GM23338 (cell line): ENCODE measurements at regions not wholly inside any gene's neighbourhood (a gene's known extent, or its start where the extent isn't known, plus 50 kb on each side); places are given as distances from the start of the nearest gene placed in this dataset.
"Not testable (repeated sequence)": the region's sequence is repeated elsewhere in the genome, so short reads cannot be mapped to it uniquely, and the experiment has no call there.

Source experiments
- ATAC-seq: fragments of 200-7000 bp; cut with Tn5 transposase; 3 replicates; pipeline ENCODE4 v1.9.1; 2020
- DNase-seq: peaks from one replicate; pipeline ENCODE4 v3.0.0-alpha.2; 2015; ENCODE audit warnings: low spot score
- H2AFZ ChIP-seq: fragments of 200-600 bp; sonication (generic); 2 replicates; pipeline ENCODE4 v1.8.0; 2016; ENCODE audit warnings: antibody characterized with exemption, mild to moderate bottlenecking, moderate library complexity
- H3F3A ChIP-seq: fragments of 200-600 bp; sonication (generic); replicated peaks from 2 replicates; pipeline ENCODE4 v1.8.0; 2017; ENCODE audit warnings: antibody characterized with exemption, mixed run types, low read depth
- H3K27ac ChIP-seq: fragments of 200-600 bp; sonication (generic); 2 replicates; pipeline ENCODE4 v1.6.1; 2016; ENCODE audit warnings: low read depth
- H3K27me3 ChIP-seq: fragments of 200-600 bp; sonication (generic); 2 replicates; pipeline ENCODE4 v1.8.0; 2016; ENCODE audit warnings: mild to moderate bottlenecking, mixed run types, moderate library complexity; ENCODE audit not compliant: insufficient read depth
- H3K36me3 ChIP-seq: fragments of 200-600 bp; sonication (generic); 2 replicates; pipeline ENCODE4 v1.8.0; 2016; ENCODE audit warnings: mild to moderate bottlenecking; ENCODE audit not compliant: insufficient read depth
- H3K4me1 ChIP-seq: fragments of 200-600 bp; sonication (generic); 2 replicates; pipeline ENCODE4 v1.8.0; 2016; ENCODE audit warnings: mild to moderate bottlenecking, moderate library complexity; ENCODE audit not compliant: insufficient read depth
- H3K4me2 ChIP-seq: fragments of 200-600 bp; sonication (generic); 2 replicates; pipeline ENCODE4 v1.7.1; 2017; ENCODE audit warnings: mixed run types
- H3K4me3 ChIP-seq: fragments of 200-600 bp; sonication (generic); 2 replicates; pipeline ENCODE4 v1.6.1; 2016; ENCODE audit warnings: mixed run types
- H3K79me2 ChIP-seq: fragments of 200-600 bp; sonication (generic); replicated peaks from 2 replicates; pipeline ENCODE4 v1.8.0; 2017; ENCODE audit warnings: mild to moderate bottlenecking; ENCODE audit not compliant: insufficient read depth
- H3K9me2 ChIP-seq: fragments of 200-600 bp; sonication (generic); 2 replicates; pipeline ENCODE4 v1.8.0; 2017; ENCODE audit not compliant: insufficient read depth
- H4K20me1 ChIP-seq: fragments of 200-600 bp; sonication (generic); replicated peaks from 2 replicates; pipeline ENCODE4 v1.8.0; 2017; ENCODE audit warnings: mild to moderate bottlenecking; ENCODE audit not compliant: insufficient read depth
- H3K27ac Mint-ChIP-seq: 2 replicates; pipeline ENCODE4 v1.8.0; 2020; ENCODE audit warnings: inconsistent platforms, mild to moderate bottlenecking, moderate library complexity, mixed read lengths
- H3K27me3 Mint-ChIP-seq: 3 replicates; pipeline ENCODE4 v1.8.0; 2022; ENCODE audit warnings: low read depth, mild to moderate bottlenecking, moderate library complexity, mixed read lengths, inconsistent platforms; ENCODE audit not compliant: insufficient read depth, poor library complexity
- H3K36me3 Mint-ChIP-seq: 3 replicates; pipeline ENCODE4 v1.8.0; 2021; ENCODE audit warnings: low read depth, mild to moderate bottlenecking, inconsistent platforms, moderate library complexity, mixed read lengths
- H3K4me1 Mint-ChIP-seq: 3 replicates; pipeline ENCODE4 v1.8.0; 2020; ENCODE audit warnings: mild to moderate bottlenecking, inconsistent platforms, mixed read lengths
- H3K4me3 Mint-ChIP-seq: 3 replicates; pipeline ENCODE4 v1.8.0; 2021; ENCODE audit warnings: moderate library complexity, mild to moderate bottlenecking, inconsistent platforms, mixed read lengths
- H3K9me3 Mint-ChIP-seq: 3 replicates; pipeline ENCODE4 v1.8.0; 2020; ENCODE audit warnings: moderate library complexity, mild to moderate bottlenecking, inconsistent platforms, mixed read lengths
- CREB1 ChIP-seq: fragments of 250-450 bp; sonication (Bioruptor Pico); IDR thresholded peaks from 2 replicates; pipeline ENCODE4 v1.5.0; 2020; ENCODE audit warnings: low read depth, mild to moderate bottlenecking, moderate library complexity
- CTCF ChIP-seq, 2 experiments: fragments of 200-600 bp in 1 of 2; sonication (generic) in 1 of 2; conservative IDR thresholded peaks; 2 replicates each; pipeline versions ENCODE4 v1.5.1 to v1.6.1; 2016 to 2017; ENCODE audit warnings: antibody characterized with exemption in 2 of 2, low read depth in 2 of 2, mild to moderate bottlenecking in 2 of 2, moderate library complexity in 1 of 2
- JUNB ChIP-seq: IDR thresholded peaks from one replicate; pipeline ENCODE4 v1.6.1; 2016; ENCODE audit warnings: antibody characterized with exemption; ENCODE audit not compliant: unreplicated experiment
- POLR2AphosphoS5 ChIP-seq: IDR thresholded peaks from 2 replicates; pipeline ENCODE4 v1.6.1; 2016; ENCODE audit warnings: antibody characterized with exemption, low read depth

GRCh38 chr17:30697619-30698460 lies 126.7 kb downstream of the CRLF3 start:
- H3K4me3 ChIP-seq = peak overlapping the region; percentile 60
- H3K36me3 Mint-ChIP-seq, H3K79me2 ChIP-seq, H3K27ac ChIP-seq, H4K20me1 ChIP-seq, H3K36me3 ChIP-seq, H3K9me2 ChIP-seq, H3K9me3 Mint-ChIP-seq, H3K27me3 ChIP-seq, H2AFZ ChIP-seq: not testable (repeated sequence)
- Mint-ChIP-seq H3K27ac (peak overlapping the region; percentile 40; the same call in 1 of the 2 replicates), H3K4me1 (peaks cover 22% of the 10 kb centered on the region), H3K27me3 (peaks cover 27% of the 10 kb centered on the region), H3K4me3 (peak overlapping the region; percentile 71)
- ATAC-seq (peak; percentile 83), DNase-seq (peak; percentile 91)
- peaks cover 19% of the 10 kb centered on the region for H3F3A ChIP-seq
- peaks cover 16% of the 10 kb centered on the region for H3K4me1 ChIP-seq
- peak; percentile 79 to 81 for TF ChIP-seq CTCF (conservative IDR thresholded peaks at IDR 0.05; ENCODE audit: low read depth in 2 of 2)
- 0 out of 2 replicates have a peak, but pooled peaks have one; percentile 13 for TF ChIP-seq CREB1 (CRISPR knock-in tag)
- H3K4me2 ChIP-seq = peak overlapping the region; percentile 80

GRCh38 chr17:30696234-30696633 lies 128.3 kb downstream of the CRLF3 start:
- H3K27me3 ChIP-seq = no peaks in the 10 kb centered on the region
- no peaks in the 10 kb centered on the region for H4K20me1 ChIP-seq
- no peak overlapping the region; the same call in 2 of the 3 replicates for H3K4me3 Mint-ChIP-seq
- H3K4me3 ChIP-seq = no peak overlapping the region
- H3K9me2 ChIP-seq = no peaks in the 10 kb centered on the region
- DNase-seq (no peak), ATAC-seq (no peak)
- H2AFZ ChIP-seq = no peak overlapping the region
- H3K27me3 Mint-ChIP-seq = peaks cover 29% of the 10 kb centered on the region
- H3K4me1 Mint-ChIP-seq = peaks cover 20% of the 10 kb centered on the region
- H3K4me1 ChIP-seq = peaks cover 14% of the 10 kb centered on the region
- H3K9me3 Mint-ChIP-seq = no peaks in the 10 kb centered on the region
- no peak overlapping the region for H3K4me2 ChIP-seq
- no peaks in the 10 kb centered on the region for H3K79me2 ChIP-seq
- H3K36me3 ChIP-seq = no peaks in the 10 kb centered on the region
- no peak overlapping the region for H3K27ac ChIP-seq
- H3K27ac Mint-ChIP-seq = no peak overlapping the region
- peaks cover 14% of the 10 kb centered on the region for H3F3A ChIP-seq
- TF ChIP-seq POLR2AphosphoS5 (no peak), JUNB (no peak), CTCF (conservative IDR thresholded peaks at IDR 0.05; ENCODE audit: low read depth in 2 of 2) (no peak)
- H3K36me3 Mint-ChIP-seq = no peaks in the 10 kb centered on the region

- ATAC-seq, H3K4me3 Mint-ChIP-seq: not testable (repeated sequence)
Measured at GRCh38 chr17:30695265-30695811, 129.2 kb downstream of the CRLF3 start.

More at GRCh38 chr17:30695265-30695811, 129.2 kb downstream of the CRLF3 start:
- not testable (repeated sequence) for H3K27ac Mint-ChIP-seq, H4K20me1 ChIP-seq, H3K27me3 ChIP-seq, H3K27ac ChIP-seq, DNase-seq, H3K4me1 ChIP-seq, H3K9me3 Mint-ChIP-seq, H3K9me2 ChIP-seq, H3F3A ChIP-seq, H3K36me3 ChIP-seq, H3K4me2 ChIP-seq, H3K36me3 Mint-ChIP-seq, H3K79me2 ChIP-seq, H2AFZ ChIP-seq, H3K4me3 ChIP-seq
- Mint-ChIP-seq H3K27me3 (peaks cover 31% of the 10 kb centered on the region), H3K4me1 (peaks cover 14% of the 10 kb centered on the region; the same call in 2 of the 3 replicates)
